ENCODE measurements at regions not wholly inside any gene's neighbourhood (a gene's known extent, or its start where the extent isn't known, plus 50 kb on each side); places are given as distances from the start of the nearest gene placed in this dataset.

- TF ChIP-seq TFAP4 (CRISPR knock-in tag; IDR thresholded peaks at IDR 0.05; ENCODE audit: borderline replicate concordance) = no peak
- TF ChIP-seq ZBTB7A (IDR thresholded peaks at IDR 0.05; ENCODE audit: borderline replicate concordance, control insufficient read depth, low read depth, low read length) = no peak
- TF ChIP-seq KLF13 (tag; IDR thresholded peaks at IDR 0.05; ENCODE audit: borderline replicate concordance, low read depth) = no peak
Observed at GRCh38 chr6:159494586-159494972, 198.5 kb downstream of the SOD2 start (continued).

- CTCF ChIA-PET (ENCODE audit: low intra/inter-chr PET ratio) = no interaction called here
- FAIRE-seq = no peak
- POLR2A ChIA-PET = interaction anchor here (0.5 to 0.8 kb wide), 2 partner anchors 11 to 23 kb away, joined by 3 read pairs; no protein-coding TSS in a partner anchor
- no peak for TF ChIP-seq RUNX1 (IDR thresholded peaks at IDR 0.05; ENCODE audit: low read depth)
- TF ChIP-seq TAF1 (IDR thresholded peaks at IDR 0.05; ENCODE audit: control insufficient read depth, extremely low read depth, insufficient read depth, low read length, severe bottlenecking) = no peak
- TF ChIP-seq, protein P1, sequence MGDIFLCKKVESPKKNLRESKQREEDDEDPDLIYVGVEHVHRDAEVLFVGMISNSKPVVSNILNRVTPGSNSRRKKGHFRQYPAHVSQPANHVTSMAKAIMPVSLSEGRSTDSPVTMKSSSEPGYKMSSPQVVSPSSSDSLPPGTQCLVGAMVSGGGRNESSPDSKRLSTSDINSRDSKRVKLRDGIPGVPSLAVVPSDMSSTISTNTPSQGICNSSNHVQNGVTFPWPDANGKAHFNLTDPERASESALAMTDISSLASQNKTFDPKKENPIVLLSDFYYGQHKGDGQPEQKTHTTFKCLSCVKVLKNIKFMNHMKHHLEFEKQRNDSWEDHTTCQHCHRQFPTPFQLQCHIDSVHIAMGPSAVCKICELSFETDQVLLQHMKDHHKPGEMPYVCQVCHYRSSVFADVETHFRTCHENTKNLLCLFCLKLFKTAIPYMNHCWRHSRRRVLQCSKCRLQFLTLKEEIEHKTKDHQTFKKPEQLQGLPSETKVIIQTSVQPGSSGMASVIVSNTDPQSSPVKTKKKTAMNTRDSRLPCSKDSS (IDR thresholded peaks at IDR 0.05; ENCODE audit: low read depth, partially characterized antibody) = no peak
- TF ChIP-seq CXXC5 (CRISPR knock-in tag; IDR thresholded peaks at IDR 0.05) = no peak
- TF ChIP-seq PHF20 (IDR thresholded peaks at IDR 0.05; ENCODE audit: partially characterized antibody) = no peak
- no peak for TF ChIP-seq PRDM10 (IDR thresholded peaks at IDR 0.05; ENCODE audit: partially characterized antibody)
- TF ChIP-seq ZNF347 (CRISPR knock-in tag; IDR thresholded peaks at IDR 0.05; ENCODE audit: low read depth) = no peak
- no peak for TF ChIP-seq ZNF280B (CRISPR knock-in tag; IDR thresholded peaks at IDR 0.05)
- TF ChIP-seq GATA2 (CRISPR knock-in tag; IDR thresholded peaks at IDR 0.05) = no peak
Observed at GRCh38 chr6:159493898-159494585, 199.0 kb downstream of the SOD2 start.

More at GRCh38 chr6:159493898-159494585, 199.0 kb downstream of the SOD2 start:
- Histone ChIP-seq H3K4me3 (no peak overlapping the region), H3K79me2 (ENCODE audit: control insufficient read depth, insufficient read depth, low read length) (no peaks in the 10 kb centered on the region), H3K9me1 (ENCODE audit: control insufficient read depth, insufficient read depth, low read length) (no peaks in the 10 kb centered on the region), H3K4me1 (replicated peaks in 1 of 2; ENCODE audit: control insufficient read depth in 2 of 2, insufficient read depth in 2 of 2, low read length in 2 of 2) (no peaks in the 10 kb centered on the region), H3K9ac (ENCODE audit: insufficient read depth in 1 of 2, low read depth in 2 of 2, low read length in 2 of 2) (no peak overlapping the region), H3K27me3 (ENCODE audit: control insufficient read depth in 2 of 2, insufficient read depth in 2 of 2, low read length in 2 of 2) (peaks cover 0 to 28% of the 10 kb centered on the region in 2 experiments; a peak in 3 of 5 replicates), H3K9me3 (replicated peaks; ENCODE audit: control insufficient read depth, insufficient read depth, low read depth, low read length) (no peaks in the 10 kb centered on the region), H3K36me3 (ENCODE audit: control insufficient read depth, insufficient read depth, low read length) (no peaks in the 10 kb centered on the region), H4K20me1 (replicated peaks; ENCODE audit: control insufficient read depth, insufficient read depth, low read length) (no peaks in the 10 kb centered on the region; the same call in 1 of the 2 replicates), H2AFZ (ENCODE audit: low read depth, low read length) (no peak overlapping the region), H3K27ac (ENCODE audit: extremely low read depth, low read depth, low read length) (no peak overlapping the region), H3K4me2 (ENCODE audit: insufficient read depth, low read length) (no peak overlapping the region)
- no peak for ATAC-seq
- no TSS peak for BruUV-seq (replicated peaks)
- intact Hi-C loops (cut with micrococcal nuclease) (no loop called here), in situ Hi-C loops (cut with MboI) (no loop called here)
- WGBS (ENCODE audit: insufficient coverage, low coverage, missing lambda C conversion rate) = 4% methylated on average over 5 of the region's 5 CpGs
- no peak for DNase-seq (ENCODE audit: extremely low read depth in 1 of 4, low spot score in 3 of 4)

Data from K562 (cell line).